Activated CD4-positive, alpha-beta T cell treated with anti-CD3 and anti-CD28 coated beads, Interleukin-2, amount 50 U/mL, for 48 hours (primary cell): ENCODE measurements at regions not wholly inside any gene's neighbourhood (a gene's known extent, or its start where the extent isn't known, plus 50 kb on each side); places are given as distances from the start of the nearest gene placed in this dataset.
"Not testable (repeated sequence)": the region's sequence is repeated elsewhere in the genome, so short reads cannot be mapped to it uniquely, and the experiment has no call there.

Experiments used
- DNase-seq, 2 experiments: peaks; one replicate each; pipeline ENCODE4 v3.0.0-alpha.2; 2020

GRCh38 chr1:115531631-115532264, 110.0 kb upstream of the VANGL1 start:
- DNase-seq, result no peak

- DNase-seq, result no peak
Measured at GRCh38 chr1:115530407-115530806, 111.4 kb upstream of the VANGL1 start.

DNA sequence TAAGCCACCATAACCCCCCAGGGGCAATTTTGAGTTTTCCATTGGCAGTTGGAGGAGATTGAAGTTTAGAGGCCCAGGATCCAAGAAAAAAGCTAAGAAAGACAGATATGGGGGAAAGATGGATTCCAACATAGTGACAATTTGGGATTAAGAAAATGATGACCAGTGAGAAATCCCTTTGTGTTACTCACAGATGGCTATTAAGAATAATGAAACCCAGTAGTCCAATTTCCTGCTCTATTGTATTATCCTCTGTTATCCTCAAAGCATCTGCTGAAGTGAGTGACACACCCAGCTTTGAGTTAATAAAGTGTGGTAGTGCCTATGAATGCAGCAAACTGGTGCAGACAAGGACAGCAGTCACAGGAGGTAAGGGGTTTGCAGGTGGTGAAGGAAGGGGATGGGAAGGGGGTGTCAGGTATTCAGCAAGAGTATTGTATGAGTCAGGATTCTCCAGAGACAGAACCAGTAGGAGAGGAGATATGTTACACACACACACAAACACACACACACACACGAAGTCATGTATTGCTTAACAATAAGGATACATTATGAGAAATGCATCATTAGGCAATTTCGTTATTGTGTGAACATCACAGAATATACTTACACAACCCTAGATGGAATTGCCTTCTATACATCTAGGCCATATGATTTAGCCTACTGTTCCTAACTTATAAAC, 112.4 kb upstream of the VANGL1 start:
- DNase-seq, result no peak

DNA sequence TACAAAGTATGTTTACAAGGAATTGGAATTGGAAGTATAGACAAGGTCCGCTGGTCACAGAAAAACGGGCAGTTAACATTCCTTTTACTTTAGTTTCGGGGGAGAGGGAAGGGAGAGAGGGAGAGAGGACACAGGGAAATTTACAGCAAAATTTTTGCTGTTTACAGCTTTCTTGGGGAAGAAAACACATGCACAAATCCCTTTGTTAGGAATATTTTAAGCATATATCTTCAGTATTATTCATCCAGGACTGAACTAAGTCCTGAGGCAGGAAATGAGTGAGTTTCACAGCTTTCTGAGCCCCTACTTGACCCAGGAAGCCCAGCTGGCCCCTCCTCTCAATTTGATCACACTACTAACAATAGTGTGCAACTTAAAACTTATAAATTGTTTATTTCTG, 113.4 kb upstream of the VANGL1 start:
- DNase-seq, result not testable (repeated sequence)

GRCh38 chr1:115527746-115528145, 114.0 kb upstream of the VANGL1 start:
- no peak for DNase-seq

DNA sequence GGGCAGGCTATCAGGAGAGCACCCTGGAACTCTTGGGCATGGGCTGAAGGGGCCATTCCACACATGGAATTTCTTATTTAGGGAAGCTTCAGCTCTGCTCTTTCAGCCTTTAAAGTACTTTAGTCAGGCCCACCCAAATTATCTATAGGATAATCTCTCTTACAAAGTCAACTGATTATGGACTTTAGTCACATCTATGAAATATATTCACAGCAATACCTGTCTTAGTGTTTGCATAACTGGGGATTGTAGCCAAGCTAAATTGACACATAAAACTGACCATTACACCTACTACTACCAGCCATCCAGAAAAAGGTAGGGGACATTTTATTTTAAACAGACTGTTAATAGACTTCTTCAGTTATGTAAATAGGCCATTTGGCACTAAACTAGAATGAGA, 114.9 kb upstream of the VANGL1 start:
- DNase-seq, result no peak

DNA sequence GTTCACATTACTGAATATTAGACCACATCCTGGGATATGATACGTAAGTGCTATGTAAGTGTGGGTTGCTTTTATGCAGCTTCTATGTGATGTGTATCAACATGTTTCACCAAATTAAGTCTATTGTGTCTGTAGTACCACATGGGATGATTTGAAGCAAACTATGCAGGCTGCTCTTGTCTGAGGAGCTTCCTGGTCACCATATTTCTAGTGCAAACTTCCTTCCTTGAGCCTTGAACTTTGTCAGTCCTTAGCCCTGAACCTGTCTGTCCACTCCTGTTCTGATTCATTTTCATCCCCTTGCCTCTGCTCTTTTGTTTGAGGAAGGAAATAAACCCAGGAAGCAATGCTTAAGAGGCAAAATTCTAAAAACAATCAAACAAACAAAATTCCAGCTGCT, 117.5 kb upstream of the VANGL1 start:
- no peak for DNase-seq

GRCh38 chr1:115522386-115522785, 119.4 kb upstream of the VANGL1 start:
- no peak for DNase-seq

DNA sequence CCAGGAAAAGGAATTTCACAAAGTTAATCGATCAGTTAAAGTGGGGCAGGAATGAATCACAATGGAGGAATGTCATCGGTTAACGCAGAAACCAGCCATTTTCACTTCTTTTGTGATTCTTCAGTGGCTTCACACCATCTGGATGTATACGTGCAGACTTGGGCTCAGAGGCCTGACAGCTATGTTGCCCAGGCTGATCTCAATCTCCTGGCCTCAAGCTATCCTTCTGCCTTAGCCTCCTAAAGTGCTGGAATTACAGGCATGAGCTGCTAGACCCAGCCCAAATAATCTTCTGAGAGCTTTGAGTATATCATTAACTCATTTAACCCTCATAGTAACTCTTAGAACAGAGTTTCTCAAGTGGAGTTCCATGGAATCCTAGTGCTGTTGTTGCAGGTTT, 126.5 kb upstream of the VANGL1 start:
- DNase-seq, result no peak

DNA sequence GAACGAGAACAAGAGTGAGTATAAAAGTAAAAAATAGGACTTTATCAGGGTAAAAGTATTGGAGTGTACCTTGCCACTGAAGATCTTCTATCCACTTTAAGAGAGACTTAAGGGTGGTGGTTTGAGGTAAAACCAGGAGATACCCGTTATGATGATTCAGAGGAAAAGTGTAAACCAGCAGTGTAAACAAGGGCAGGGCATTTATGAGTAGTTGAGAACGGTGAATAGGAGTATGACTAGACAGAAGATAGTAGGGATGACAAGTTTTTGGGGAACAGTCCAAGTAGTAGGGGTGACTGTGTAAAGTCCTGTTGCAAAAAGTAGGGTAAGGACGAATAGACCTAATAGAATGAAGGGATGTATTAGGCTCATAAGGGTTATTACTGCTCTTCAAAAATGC, 131.5 kb upstream of the VANGL1 start:
- not testable (repeated sequence) for DNase-seq

- no peak for DNase-seq
Measured at GRCh38 chr1:115507901-115508300, 133.9 kb upstream of the VANGL1 start.

GRCh38 chr1:115506924-115507589, 134.7 kb upstream of the VANGL1 start:
- DNase-seq, result no peak

DNA sequence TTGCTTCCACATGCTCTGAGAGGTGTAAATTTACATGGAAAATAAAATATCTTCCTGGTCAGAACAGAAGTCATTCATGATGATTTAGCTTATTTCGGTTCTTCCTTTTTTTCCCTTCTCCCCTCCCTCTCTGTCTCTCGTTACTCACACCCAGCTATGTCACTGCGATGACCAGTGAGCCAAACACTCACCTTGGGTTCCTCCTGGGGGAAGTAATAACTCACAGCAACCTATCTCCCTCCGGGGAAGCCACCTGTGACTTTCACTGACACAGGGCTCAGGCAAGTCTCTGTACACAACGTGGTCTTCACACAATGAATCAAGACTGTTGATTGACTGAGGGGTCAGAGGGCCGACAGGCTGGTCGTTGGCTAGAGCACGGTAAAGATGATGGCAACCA, 135.3 kb upstream of the VANGL1 start:
- DNase-seq, result no peak

- DNase-seq, result no peak
Measured at GRCh38 chr1:115505148-115505571, 136.6 kb upstream of the VANGL1 start.

DNA sequence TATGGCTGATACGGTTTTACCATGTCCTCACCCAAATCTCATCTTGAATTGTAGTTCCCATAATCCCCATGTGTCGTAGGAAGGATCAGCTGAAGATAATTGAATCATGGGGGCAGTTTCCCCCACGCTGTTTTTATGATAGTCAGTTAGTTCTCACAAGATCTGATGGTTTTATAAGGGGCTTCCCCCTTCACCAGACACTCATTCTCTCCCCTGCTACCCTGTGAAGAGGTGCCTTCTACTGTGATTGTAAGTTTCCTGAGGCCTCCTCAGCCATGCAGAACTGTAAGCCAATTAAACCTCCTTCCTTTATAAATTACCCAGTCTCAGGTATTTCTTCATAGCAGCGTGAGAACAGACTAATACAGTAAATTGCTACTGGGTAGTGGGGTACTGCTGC, 139.6 kb upstream of the VANGL1 start:
- not testable (repeated sequence) for DNase-seq

- no peak for DNase-seq
Measured at GRCh38 chr1:115501476-115501875, 140.3 kb upstream of the VANGL1 start.

GRCh38 chr1:115499253-115499652, 142.5 kb upstream of the VANGL1 start:
- DNase-seq, result no peak

DNA sequence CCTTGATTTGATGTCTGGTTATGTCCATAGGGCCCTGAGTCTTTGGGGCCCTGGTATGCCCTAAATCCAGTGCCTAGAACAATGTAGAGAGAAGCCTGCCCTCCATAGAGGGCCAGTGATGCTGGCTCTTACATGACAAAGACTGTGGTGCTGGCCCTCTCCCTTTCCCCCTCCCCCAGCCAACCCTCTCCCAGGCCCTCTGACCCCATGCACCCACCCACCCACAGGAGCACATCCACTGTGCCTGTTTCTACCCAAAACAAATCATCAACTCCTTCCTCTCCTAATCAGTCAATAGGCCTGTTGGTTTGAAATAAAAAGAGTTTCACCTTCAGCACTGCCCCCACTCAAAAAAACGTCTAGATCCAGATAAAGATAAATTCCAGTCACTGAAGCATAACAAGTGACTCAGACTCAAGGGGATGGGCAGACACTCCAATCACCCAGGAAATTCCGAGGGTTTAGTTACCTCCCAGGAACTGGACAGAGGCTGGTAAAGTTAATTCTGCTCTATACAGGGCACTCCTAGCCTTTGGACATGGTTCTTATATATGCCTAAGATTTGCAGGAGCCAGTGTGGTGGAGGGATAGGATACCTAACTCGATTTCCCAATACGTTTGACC, 144.8 kb upstream of the VANGL1 start:
- DNase-seq, result no peak

DNA sequence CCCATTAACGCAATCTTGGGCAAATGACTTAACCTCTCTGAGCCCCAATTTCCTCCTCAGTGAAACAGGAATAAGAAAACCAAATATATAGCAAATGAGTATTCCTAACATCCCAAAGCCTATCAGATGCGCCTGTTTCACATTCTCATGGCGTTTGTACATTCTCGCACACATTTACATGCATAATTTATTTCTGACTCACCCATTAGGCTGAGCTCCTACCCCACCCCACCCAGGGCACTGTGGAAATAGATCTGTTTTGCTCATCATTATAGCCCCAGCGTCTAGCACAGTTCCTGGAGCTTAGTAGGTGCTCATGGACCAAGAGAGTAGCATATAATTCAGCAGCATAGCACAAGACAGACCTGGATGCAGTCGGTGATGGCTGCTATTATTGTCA, 146.1 kb upstream of the VANGL1 start:
- DNase-seq, result no peak

GRCh38 chr1:115495111-115495510, 146.7 kb upstream of the VANGL1 start:
- no peak for DNase-seq

DNA sequence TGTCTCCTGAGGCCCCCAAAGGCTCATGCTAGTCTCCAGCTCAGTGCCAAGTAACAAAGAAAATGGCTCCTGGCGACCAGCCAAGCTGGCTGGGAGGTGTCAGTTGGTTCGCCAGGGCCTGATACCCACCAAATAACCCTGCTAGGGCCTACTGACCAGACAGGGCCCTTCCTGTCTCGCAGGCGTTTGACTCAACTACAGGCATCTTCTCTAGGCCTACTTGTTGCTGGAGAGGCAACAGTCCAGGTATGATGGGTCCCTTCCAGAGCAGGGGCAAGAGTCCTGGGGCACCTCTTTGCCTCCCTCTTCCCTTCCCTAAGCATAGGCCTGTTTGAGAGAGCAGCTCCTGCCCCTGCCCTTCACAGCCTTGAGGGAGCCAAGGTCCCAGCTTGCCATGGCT, 147.9 kb upstream of the VANGL1 start:
- no peak for DNase-seq

DNA sequence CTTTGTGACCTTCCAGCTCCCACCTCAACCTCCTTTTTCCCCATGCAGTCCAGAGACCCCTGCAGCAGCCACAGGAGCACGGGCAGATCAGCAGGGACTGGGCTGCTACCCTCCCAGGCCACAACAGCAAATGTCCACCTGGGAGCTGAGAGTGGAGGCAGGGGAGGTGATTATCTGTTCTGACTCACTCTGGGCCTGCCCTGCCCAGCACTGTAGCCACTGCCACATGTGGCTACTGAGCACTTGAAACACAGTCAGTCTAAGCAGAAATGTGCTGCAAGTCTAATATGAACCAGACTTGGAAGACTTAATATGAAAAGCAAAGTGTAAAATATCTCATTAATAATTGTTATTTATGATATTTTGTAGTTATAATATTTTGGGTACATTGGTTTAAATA, 148.9 kb upstream of the VANGL1 start:
- no peak for DNase-seq

DNA sequence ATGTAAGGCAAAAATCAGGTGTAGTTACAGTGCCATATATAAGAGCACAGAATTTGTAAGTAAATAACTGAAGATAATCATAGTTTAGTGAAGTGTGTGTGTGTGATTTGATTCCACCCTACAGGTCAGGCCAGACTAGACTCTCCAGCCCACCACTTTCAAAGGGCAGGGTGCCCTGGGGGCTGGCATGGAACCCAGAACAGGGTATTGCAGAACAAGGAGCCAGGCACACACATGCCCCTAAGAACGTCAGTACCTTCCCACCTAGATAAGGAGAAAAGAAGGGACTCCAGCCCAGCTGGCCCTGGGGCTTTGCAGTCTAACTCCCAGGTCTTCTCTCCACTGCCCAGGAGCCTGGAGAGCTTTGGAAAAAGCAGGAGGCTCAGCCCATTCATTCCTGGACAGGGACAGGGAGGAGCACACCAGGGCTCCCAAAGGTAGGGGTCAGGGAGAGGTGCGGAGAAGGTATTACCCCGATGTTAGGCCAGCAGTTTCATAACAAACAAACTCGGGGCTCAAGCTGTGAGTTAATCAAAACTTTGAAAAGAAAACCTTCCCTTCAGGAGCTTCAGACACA, 149.7 kb upstream of the VANGL1 start:
- DNase-seq, result no peak
